ENCODE measurements at regions not wholly inside any gene's neighbourhood (a gene's known extent, or its start where the extent isn't known, plus 50 kb on each side); places are given as distances from the start of the nearest gene placed in this dataset.

DNA sequence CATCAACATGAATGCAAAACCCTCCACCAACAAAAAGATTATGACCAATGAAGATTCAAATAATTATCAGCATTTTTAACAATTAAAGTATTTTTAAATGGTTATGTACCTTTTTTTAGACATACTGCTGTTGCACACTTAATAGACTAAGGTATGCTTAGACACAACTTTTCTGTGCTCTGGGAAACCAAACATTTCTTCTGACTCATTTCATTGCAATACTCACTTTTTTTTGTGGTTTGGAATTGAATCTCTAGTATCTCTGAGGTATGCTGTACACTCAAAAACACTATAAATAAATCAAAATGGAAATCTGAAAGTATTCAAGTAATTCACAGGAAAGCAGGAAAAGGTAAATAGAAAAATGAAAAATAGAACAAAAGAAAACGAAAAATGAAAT lies 247.9 kb upstream of the POU3F3 start:
- H2AFZ ChIP-seq (replicated peaks) = no peak overlapping the region
- Mint-ChIP-seq H3K4me1 (no peaks in the 10 kb centered on the region), H3K4me3 (no peak overlapping the region), H3K36me3 (no peaks in the 10 kb centered on the region), H3K9me3 (peaks cover 42% of the 10 kb centered on the region), H3K27ac (no peak overlapping the region), H3K27me3 (ENCODE audit: insufficient read depth, low read depth) (no peaks in the 10 kb centered on the region)
- H3K9ac ChIP-seq = no peak overlapping the region
- H3K36me3 ChIP-seq = no peaks in the 10 kb centered on the region
- no peak overlapping the region for H3K4me2 ChIP-seq
- no peak for DNase-seq (ENCODE audit: low spot score)
- H3K27me3 ChIP-seq = no peaks in the 10 kb centered on the region
- no peaks in the 10 kb centered on the region for H3K79me2 ChIP-seq (ENCODE audit: low read depth)
- H3K27ac ChIP-seq = no peak overlapping the region
- H3K9me3 ChIP-seq (ENCODE audit: low read depth) = peaks cover 3% of the 10 kb centered on the region
- H3K4me1 ChIP-seq = no peaks in the 10 kb centered on the region
- H3F3A ChIP-seq (ENCODE audit: low read depth) = no peaks in the 10 kb centered on the region
- no peak overlapping the region for H3K4me3 ChIP-seq
- TF ChIP-seq EZH2phosphoT487 (IDR thresholded peaks at IDR 0.05) (no peak), EZH2 (IDR thresholded peaks at IDR 0.05) (no peak)
- TF ChIP-seq, protein P1, sequence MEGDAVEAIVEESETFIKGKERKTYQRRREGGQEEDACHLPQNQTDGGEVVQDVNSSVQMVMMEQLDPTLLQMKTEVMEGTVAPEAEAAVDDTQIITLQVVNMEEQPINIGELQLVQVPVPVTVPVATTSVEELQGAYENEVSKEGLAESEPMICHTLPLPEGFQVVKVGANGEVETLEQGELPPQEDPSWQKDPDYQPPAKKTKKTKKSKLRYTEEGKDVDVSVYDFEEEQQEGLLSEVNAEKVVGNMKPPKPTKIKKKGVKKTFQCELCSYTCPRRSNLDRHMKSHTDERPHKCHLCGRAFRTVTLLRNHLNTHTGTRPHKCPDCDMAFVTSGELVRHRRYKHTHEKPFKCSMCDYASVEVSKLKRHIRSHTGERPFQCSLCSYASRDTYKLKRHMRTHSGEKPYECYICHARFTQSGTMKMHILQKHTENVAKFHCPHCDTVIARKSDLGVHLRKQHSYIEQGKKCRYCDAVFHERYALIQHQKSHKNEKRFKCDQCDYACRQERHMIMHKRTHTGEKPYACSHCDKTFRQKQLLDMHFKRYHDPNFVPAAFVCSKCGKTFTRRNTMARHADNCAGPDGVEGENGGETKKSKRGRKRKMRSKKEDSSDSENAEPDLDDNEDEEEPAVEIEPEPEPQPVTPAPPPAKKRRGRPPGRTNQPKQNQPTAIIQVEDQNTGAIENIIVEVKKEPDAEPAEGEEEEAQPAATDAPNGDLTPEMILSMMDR (IDR thresholded peaks at IDR 0.05) = no peak
- H4K20me1 ChIP-seq (ENCODE audit: low read depth) = no peaks in the 10 kb centered on the region

DNA sequence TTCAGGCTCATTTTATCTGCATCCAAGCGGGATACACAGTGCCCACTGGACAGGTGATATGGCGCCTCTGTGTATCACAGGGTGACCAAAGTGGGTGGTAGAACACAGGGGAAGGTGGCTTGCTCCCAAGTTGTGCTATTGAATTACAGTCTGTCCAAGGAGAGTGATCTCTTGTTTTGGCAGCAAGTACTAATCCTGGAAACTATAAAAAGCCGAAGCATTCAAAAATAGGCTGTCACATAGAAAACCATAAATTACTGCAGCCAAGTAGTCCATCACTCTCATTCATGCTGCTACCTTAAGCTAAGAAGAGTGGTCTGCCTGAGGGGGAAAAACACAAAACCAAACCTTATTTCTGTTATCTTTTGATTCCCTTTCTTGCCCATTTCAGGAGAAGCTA lies 237.1 kb upstream of the POU3F3 start:
- H3K9me3 Mint-ChIP-seq = no peaks in the 10 kb centered on the region
- Histone ChIP-seq H2AFZ (replicated peaks) (no peak overlapping the region), H3K27me3 (no peaks in the 10 kb centered on the region), H4K20me1 (ENCODE audit: low read depth) (no peaks in the 10 kb centered on the region), H3K36me3 (no peaks in the 10 kb centered on the region), H3F3A (ENCODE audit: low read depth) (peaks cover 8% of the 10 kb centered on the region), H3K4me2 (no peak overlapping the region), H3K9ac (no peak overlapping the region), H3K27ac (no peak overlapping the region), H3K79me2 (ENCODE audit: low read depth) (no peaks in the 10 kb centered on the region), H3K4me1 (peaks cover 8% of the 10 kb centered on the region), H3K4me3 (no peak overlapping the region), H3K9me3 (ENCODE audit: low read depth) (no peaks in the 10 kb centered on the region)
- no peak overlapping the region for H3K4me3 Mint-ChIP-seq
- H3K4me1 Mint-ChIP-seq = no peaks in the 10 kb centered on the region
- H3K36me3 Mint-ChIP-seq = no peaks in the 10 kb centered on the region
- no peak overlapping the region for H3K27ac Mint-ChIP-seq
- TF ChIP-seq, protein P1 (IDR thresholded peaks at IDR 0.05) = no peak
- TF ChIP-seq EZH2phosphoT487 (IDR thresholded peaks at IDR 0.05) (no peak), EZH2 (IDR thresholded peaks at IDR 0.05) (no peak)
- DNase-seq (ENCODE audit: low spot score) = no peak
- no peaks in the 10 kb centered on the region for H3K27me3 Mint-ChIP-seq (ENCODE audit: insufficient read depth, low read depth)

DNA sequence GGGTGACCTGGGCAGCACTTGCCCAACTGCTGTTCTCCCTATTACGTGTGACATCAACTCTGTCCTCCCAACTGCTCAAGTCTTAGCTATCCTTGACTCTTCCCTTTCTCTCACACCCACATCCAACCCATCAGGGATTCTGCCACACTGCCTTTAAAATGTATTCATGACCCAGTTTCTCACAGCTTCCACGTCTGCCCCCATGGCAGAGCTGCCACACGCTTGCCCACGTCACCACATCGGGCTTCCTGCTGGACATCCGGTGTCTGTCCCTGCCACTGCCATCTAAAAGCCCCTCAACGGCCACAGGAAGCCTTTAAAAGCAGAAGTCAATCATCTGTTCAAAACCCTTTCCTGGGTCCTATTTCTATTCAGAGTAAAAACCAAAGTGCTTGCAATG lies 233.1 kb upstream of the POU3F3 start:
- H3K27ac Mint-ChIP-seq = no peak overlapping the region
- H2AFZ ChIP-seq (replicated peaks) = peak overlapping the region; percentile 10
- no peaks in the 10 kb centered on the region for H3K79me2 ChIP-seq (ENCODE audit: low read depth)

More for the DNA sequence above, 233.1 kb upstream of the POU3F3 start:
- H3K4me1 ChIP-seq = no peaks in the 10 kb centered on the region
- no peaks in the 10 kb centered on the region for H3K36me3 ChIP-seq
- no peaks in the 10 kb centered on the region for H3K36me3 Mint-ChIP-seq
- H3K9ac ChIP-seq = no peak overlapping the region
- DNase-seq (ENCODE audit: low spot score) = no peak
- H3K27ac ChIP-seq = no peak overlapping the region
- no peaks in the 10 kb centered on the region for H3F3A ChIP-seq (ENCODE audit: low read depth)
- peaks cover 14% of the 10 kb centered on the region for H3K9me3 Mint-ChIP-seq
- H3K4me2 ChIP-seq = no peak overlapping the region
- TF ChIP-seq EZH2 (IDR thresholded peaks at IDR 0.05) (no peak), EZH2phosphoT487 (IDR thresholded peaks at IDR 0.05) (no peak)
- TF ChIP-seq, protein P1 (IDR thresholded peaks at IDR 0.05) = no peak
- no peaks in the 10 kb centered on the region for H3K9me3 ChIP-seq (ENCODE audit: low read depth)
- no peaks in the 10 kb centered on the region for H4K20me1 ChIP-seq (ENCODE audit: low read depth)
- no peaks in the 10 kb centered on the region for H3K27me3 Mint-ChIP-seq (ENCODE audit: insufficient read depth, low read depth)
- no peaks in the 10 kb centered on the region for H3K4me1 Mint-ChIP-seq
- no peak overlapping the region for H3K4me3 Mint-ChIP-seq
- H3K27me3 ChIP-seq = no peaks in the 10 kb centered on the region
- H3K4me3 ChIP-seq = no peak overlapping the region

Data from neural progenitor cell (in vitro differentiated cells).